ENCODE measurements at regions not wholly inside any gene's neighbourhood (a gene's known extent, or its start where the extent isn't known, plus 50 kb on each side); places are given as distances from the start of the nearest gene placed in this dataset.

- TF ChIP-seq SIN3A (IDR thresholded peaks at IDR 0.05; ENCODE audit: borderline replicate concordance, insufficient read depth, low read length), result no peak
- no peak for TF ChIP-seq TAF1 (IDR thresholded peaks at IDR 0.05; ENCODE audit: borderline replicate concordance, insufficient read depth, low read length)
- no peak for TF ChIP-seq REST (IDR thresholded peaks at IDR 0.05; ENCODE audit: insufficient read depth in 1 of 2, low read depth in 2 of 2, low read length in 2 of 2)
Measured at GRCh38 chrY:15751001-15751400, 1226.7 kb downstream of the NLGN4Y start.

Measured in PFSK-1 (cell line).